Parathyroid adenoma (tissue), 2 donors: ENCODE measurements at regions not wholly inside any gene's neighbourhood (a gene's known extent, or its start where the extent isn't known, plus 50 kb on each side); places are given as distances from the start of the nearest gene placed in this dataset.

ENCODE experiments used
- H2AFZ ChIP-seq: fragments of 300-600 bp; sonication (generic); one replicate; pipeline ENCODE4 v1.7.0; 2017; ENCODE audit warnings: antibody characterized with exemption, mild to moderate bottlenecking
- H3K27ac ChIP-seq: fragments of 300-600 bp; sonication (generic); one replicate; pipeline ENCODE4 v1.7.0; 2017
- H3K27me3 ChIP-seq: fragments of 300-600 bp; sonication (generic); one replicate; pipeline ENCODE4 v1.7.0; 2017; ENCODE audit warnings: low read length; ENCODE audit not compliant: control insufficient read depth, insufficient read depth
- H3K36me3 ChIP-seq: fragments of 300-600 bp; sonication (generic); one replicate; pipeline ENCODE4 v1.7.0; 2017; ENCODE audit warnings: low read length; ENCODE audit not compliant: control insufficient read depth, insufficient read depth
- H3K4me1 ChIP-seq: fragments of 300-600 bp; sonication (generic); one replicate; pipeline ENCODE4 v1.7.0; 2017; ENCODE audit warnings: control low read depth
- H3K4me2 ChIP-seq: fragments of 300-600 bp; sonication (generic); one replicate; pipeline ENCODE4 v1.7.0; 2017; ENCODE audit warnings: low read length
- H3K4me3 ChIP-seq: fragments of 300-600 bp; sonication (generic); one replicate; pipeline ENCODE4 v1.7.0; 2017; ENCODE audit warnings: low read depth, low read length
- H3K79me2 ChIP-seq: fragments of 300-600 bp; sonication (generic); one replicate; pipeline ENCODE4 v1.7.0; 2017; ENCODE audit warnings: control low read depth
- H3K9ac ChIP-seq: fragments of 300-600 bp; sonication (generic); one replicate; pipeline ENCODE4 v1.7.0; 2017; ENCODE audit warnings: mild to moderate bottlenecking
- H3K9me3 ChIP-seq: fragments of 300-600 bp; sonication (generic); one replicate; pipeline ENCODE4 v1.7.0; 2017; ENCODE audit warnings: low read length; ENCODE audit not compliant: control insufficient read depth
- CTCF ChIP-seq: fragments of 300-600 bp; sonication (generic); IDR thresholded peaks from one replicate; pipeline ENCODE4 v1.7.0; 2017; ENCODE audit warnings: antibody characterized with exemption, mild to moderate bottlenecking
- donor health status: primary hyperparathyroidism.

GRCh38 chr5:27477550-27477949 lies 439.2 kb upstream of the CDH9 start:
- Histone ChIP-seq H3K4me2 (no peak overlapping the region), H3K27ac (no peak overlapping the region), H3K36me3 (no peaks in the 10 kb centered on the region), H2AFZ (no peak overlapping the region), H3K4me1 (no peaks in the 10 kb centered on the region), H3K27me3 (no peaks in the 10 kb centered on the region), H3K4me3 (no peak overlapping the region), H3K79me2 (no peaks in the 10 kb centered on the region), H3K9ac (no peak overlapping the region), H3K9me3 (no peaks in the 10 kb centered on the region)
- TF ChIP-seq CTCF = no peak

- no peak for TF ChIP-seq CTCF
- H2AFZ ChIP-seq = no peak overlapping the region
- H3K4me1 ChIP-seq = no peaks in the 10 kb centered on the region
- H3K27ac ChIP-seq = no peak overlapping the region
- no peaks in the 10 kb centered on the region for H3K27me3 ChIP-seq
- H3K36me3 ChIP-seq = no peaks in the 10 kb centered on the region
- H3K4me3 ChIP-seq = no peak overlapping the region
- H3K79me2 ChIP-seq = no peaks in the 10 kb centered on the region
- H3K9me3 ChIP-seq = no peaks in the 10 kb centered on the region
- no peak overlapping the region for H3K9ac ChIP-seq
- no peak overlapping the region for H3K4me2 ChIP-seq
These were observed 438.1 kb upstream of the CDH9 start for GRCh38 chr5:27476356-27476988.

- no peaks in the 10 kb centered on the region for H3K9me3 ChIP-seq
- H3K79me2 ChIP-seq = no peaks in the 10 kb centered on the region
- no peak overlapping the region for H3K4me3 ChIP-seq
- no peaks in the 10 kb centered on the region for H3K27me3 ChIP-seq
- H3K9ac ChIP-seq = no peak overlapping the region
- no peaks in the 10 kb centered on the region for H3K36me3 ChIP-seq
- TF ChIP-seq CTCF = no peak
- no peaks in the 10 kb centered on the region for H3K4me1 ChIP-seq
- H3K4me2 ChIP-seq = no peak overlapping the region
- H2AFZ ChIP-seq = no peak overlapping the region
- H3K27ac ChIP-seq = no peak overlapping the region
These were observed 436.7 kb upstream of the CDH9 start for GRCh38 chr5:27475063-27475462.

- H2AFZ ChIP-seq = no peak overlapping the region
- H3K36me3 ChIP-seq = no peaks in the 10 kb centered on the region
- no peaks in the 10 kb centered on the region for H3K4me1 ChIP-seq
- no peak for TF ChIP-seq CTCF
- H3K9ac ChIP-seq = no peak overlapping the region
- no peaks in the 10 kb centered on the region for H3K79me2 ChIP-seq
- no peaks in the 10 kb centered on the region for H3K9me3 ChIP-seq
- H3K27me3 ChIP-seq = no peaks in the 10 kb centered on the region
- no peak overlapping the region for H3K4me2 ChIP-seq
- no peak overlapping the region for H3K27ac ChIP-seq
- H3K4me3 ChIP-seq = no peak overlapping the region
These were observed 436.0 kb upstream of the CDH9 start for GRCh38 chr5:27474395-27474794.

- Histone ChIP-seq H3K9ac (no peak overlapping the region), H3K4me3 (no peak overlapping the region), H3K27me3 (no peaks in the 10 kb centered on the region), H2AFZ (no peak overlapping the region), H3K4me1 (no peaks in the 10 kb centered on the region), H3K9me3 (no peaks in the 10 kb centered on the region), H3K79me2 (no peaks in the 10 kb centered on the region), H3K27ac (no peak overlapping the region), H3K4me2 (no peak overlapping the region), H3K36me3 (no peaks in the 10 kb centered on the region)
- no peak for TF ChIP-seq CTCF
These were observed 435.6 kb upstream of the CDH9 start for GRCh38 chr5:27474047-27474309.
